ENCODE measurements at regions not wholly inside any gene's neighbourhood (a gene's known extent, or its start where the extent isn't known, plus 50 kb on each side); places are given as distances from the start of the nearest gene placed in this dataset.

- Histone ChIP-seq H3K9ac (ENCODE audit: low read depth, low read length, poor library complexity) (no peak overlapping the region), H3K4me1 (ENCODE audit: control insufficient read depth in 2 of 2, insufficient read depth in 1 of 2, low read depth in 1 of 2, low read length in 2 of 2) (peaks cover 18% of the 10 kb centered on the region in 2 donors), H3K36me3 (replicated peaks in 1 of 2; ENCODE audit: control insufficient read depth in 2 of 2, insufficient read depth in 2 of 2, low read length in 2 of 2) (no peaks in the 10 kb centered on the region), H3K4me2 (ENCODE audit: insufficient read depth, low read length, poor library complexity, severe bottlenecking) (no peak overlapping the region), H2BK12ac (ENCODE audit: low read length) (no peak overlapping the region), H3K23ac (ENCODE audit: low read depth, low read length, poor library complexity) (no peak overlapping the region), H4K91ac (ENCODE audit: low read depth, low read length, poor library complexity) (no peak overlapping the region), H3K9me3 (replicated peaks in 1 of 2; ENCODE audit: control insufficient read depth in 2 of 2, insufficient read depth in 1 of 2, low read depth in 1 of 2, low read length in 2 of 2) (no peaks in the 10 kb centered on the region), H3K14ac (ENCODE audit: low read length) (no peak overlapping the region), H3K18ac (ENCODE audit: low read length) (no peak overlapping the region), H4K8ac (ENCODE audit: low read depth, low read length) (no peak overlapping the region), H3K4me3 (ENCODE audit: low read length in 2 of 2) (no peak overlapping the region), H3K27ac (replicated peaks; ENCODE audit: low read length) (no peak overlapping the region), H2BK5ac (ENCODE audit: low read length) (no peak overlapping the region), H3K27me3 (ENCODE audit: control insufficient read depth in 3 of 3, insufficient read depth in 3 of 3, low read depth in 1 of 3, low read length in 3 of 3) (peaks cover 0 to 3% (median 0%) of the 10 kb centered on the region in 3 experiments), H3K79me1 (ENCODE audit: low read depth, low read length) (no peaks in the 10 kb centered on the region), H2BK15ac (ENCODE audit: low read length) (no peak overlapping the region), H2AK5ac (ENCODE audit: low read depth, low read length) (no peak overlapping the region), H2BK120ac (ENCODE audit: low read depth, low read length) (no peak overlapping the region), H3K4ac (ENCODE audit: low read length) (no peak overlapping the region), H2AFZ (ENCODE audit: low read length) (no peak overlapping the region)
- DNase-seq (ENCODE audit: low spot score): no peak
- WGBS, 2 donors (ENCODE audit: extremely low coverage in 2 of 2, insufficient read length in 2 of 2, insufficient replicate concordance in 1 of 2): no CpG with 5 or more reads among the region's 8 CpGs
These were observed 99.2 kb upstream of the FOXP4 start for GRCh38 chr6:41446907-41447545.

GRCh38 chr6:41448256-41448655 is 97.9 kb upstream of the FOXP4 start:
- Histone ChIP-seq H3K4me1 (ENCODE audit: control insufficient read depth in 2 of 2, insufficient read depth in 1 of 2, low read depth in 1 of 2, low read length in 2 of 2) (peaks cover 10 to 14% of the 10 kb centered on the region in 2 donors), H3K36me3 (replicated peaks in 1 of 2; ENCODE audit: control insufficient read depth in 2 of 2, insufficient read depth in 2 of 2, low read length in 2 of 2) (no peaks in the 10 kb centered on the region), H3K14ac (ENCODE audit: low read length) (no peak overlapping the region), H2BK12ac (ENCODE audit: low read length) (no peak overlapping the region), H3K27me3 (ENCODE audit: control insufficient read depth in 3 of 3, insufficient read depth in 3 of 3, low read depth in 1 of 3, low read length in 3 of 3) (peaks cover 0 to 3% (median 0%) of the 10 kb centered on the region in 3 experiments), H3K9ac (ENCODE audit: low read depth, low read length, poor library complexity) (no peak overlapping the region), H2BK15ac (ENCODE audit: low read length) (no peak overlapping the region), H3K4me3 (ENCODE audit: low read length in 2 of 2) (no peak overlapping the region), H2BK5ac (ENCODE audit: low read length) (no peak overlapping the region), H2AFZ (ENCODE audit: low read length) (no peak overlapping the region), H4K91ac (ENCODE audit: low read depth, low read length, poor library complexity) (no peak overlapping the region), H3K9me3 (replicated peaks in 1 of 2; ENCODE audit: control insufficient read depth in 2 of 2, insufficient read depth in 1 of 2, low read depth in 1 of 2, low read length in 2 of 2) (no peaks in the 10 kb centered on the region), H3K4me2 (ENCODE audit: insufficient read depth, low read length, poor library complexity, severe bottlenecking) (no peak overlapping the region), H3K79me1 (ENCODE audit: low read depth, low read length) (no peaks in the 10 kb centered on the region), H3K27ac (replicated peaks; ENCODE audit: low read length) (no peak overlapping the region), H4K8ac (ENCODE audit: low read depth, low read length) (no peak overlapping the region), H3K23ac (ENCODE audit: low read depth, low read length, poor library complexity) (no peak overlapping the region), H3K4ac (ENCODE audit: low read length) (no peak overlapping the region), H3K18ac (ENCODE audit: low read length) (no peak overlapping the region), H2AK5ac (ENCODE audit: low read depth, low read length) (no peak overlapping the region), H2BK120ac (ENCODE audit: low read depth, low read length) (no peak overlapping the region)
- no peak for DNase-seq (ENCODE audit: low spot score)
- no CpG with 5 or more reads among the region's 1 CpG for WGBS, 2 donors (ENCODE audit: extremely low coverage in 2 of 2, insufficient read length in 2 of 2, insufficient replicate concordance in 1 of 2)

GRCh38 chr6:41449399-41450245 is 96.6 kb upstream of the FOXP4 start:
- Histone ChIP-seq H3K27ac (replicated peaks; ENCODE audit: low read length) (no peak overlapping the region), H2BK120ac (ENCODE audit: low read depth, low read length) (no peak overlapping the region), H3K79me1 (ENCODE audit: low read depth, low read length) (no peaks in the 10 kb centered on the region), H3K4me1 (ENCODE audit: control insufficient read depth in 2 of 2, insufficient read depth in 1 of 2, low read depth in 1 of 2, low read length in 2 of 2) (peaks cover 2 to 10% of the 10 kb centered on the region in 2 donors), H3K36me3 (replicated peaks in 1 of 2; ENCODE audit: control insufficient read depth in 2 of 2, insufficient read depth in 2 of 2, low read length in 2 of 2) (no peaks in the 10 kb centered on the region), H3K23ac (ENCODE audit: low read depth, low read length, poor library complexity) (no peak overlapping the region), H3K9ac (ENCODE audit: low read depth, low read length, poor library complexity) (no peak overlapping the region), H3K4ac (ENCODE audit: low read length) (no peak overlapping the region), H3K14ac (ENCODE audit: low read length) (no peak overlapping the region), H3K18ac (ENCODE audit: low read length) (peak overlapping the region; percentile 35), H3K4me3 (ENCODE audit: low read length in 2 of 2) (peak overlapping the region in 1 of 2 donors; percentile 10), H4K8ac (ENCODE audit: low read depth, low read length) (no peak overlapping the region), H3K4me2 (ENCODE audit: insufficient read depth, low read length, poor library complexity, severe bottlenecking) (no peak overlapping the region), H3K27me3 (ENCODE audit: control insufficient read depth in 3 of 3, insufficient read depth in 3 of 3, low read depth in 1 of 3, low read length in 3 of 3) (peaks cover 0 to 9% (median 0%) of the 10 kb centered on the region in 3 experiments), H4K91ac (ENCODE audit: low read depth, low read length, poor library complexity) (no peak overlapping the region), H2BK15ac (ENCODE audit: low read length) (no peak overlapping the region), H2AK5ac (ENCODE audit: low read depth, low read length) (peak overlapping the region; percentile 2), H2BK5ac (ENCODE audit: low read length) (no peak overlapping the region), H2BK12ac (ENCODE audit: low read length) (peak overlapping the region; percentile 24), H3K9me3 (replicated peaks in 1 of 2; ENCODE audit: control insufficient read depth in 2 of 2, insufficient read depth in 1 of 2, low read depth in 1 of 2, low read length in 2 of 2) (no peaks in the 10 kb centered on the region), H2AFZ (ENCODE audit: low read length) (no peak overlapping the region)
- no CpG with 5 or more reads among the region's 8 CpGs for WGBS, 2 donors (ENCODE audit: extremely low coverage in 2 of 2, insufficient read length in 2 of 2, insufficient replicate concordance in 1 of 2)
- DNase-seq (ENCODE audit: low spot score): no peak

- Histone ChIP-seq H3K14ac (ENCODE audit: low read length) (no peak overlapping the region), H4K8ac (ENCODE audit: low read depth, low read length) (no peak overlapping the region), H3K18ac (ENCODE audit: low read length) (peak overlapping the region; percentile 62), H3K27me3 (ENCODE audit: control insufficient read depth in 3 of 3, insufficient read depth in 3 of 3, low read depth in 1 of 3, low read length in 3 of 3) (peaks cover 0 to 15% (median 0%) of the 10 kb centered on the region in 3 experiments), H3K9ac (ENCODE audit: low read depth, low read length, poor library complexity) (no peak overlapping the region), H2BK5ac (ENCODE audit: low read length) (no peak overlapping the region), H2BK12ac (ENCODE audit: low read length) (peak overlapping the region; percentile 88), H3K4me3 (ENCODE audit: low read length in 2 of 2) (no peak overlapping the region), H3K4ac (ENCODE audit: low read length) (no peak overlapping the region), H3K27ac (replicated peaks; ENCODE audit: low read length) (no peak overlapping the region), H3K4me2 (ENCODE audit: insufficient read depth, low read length, poor library complexity, severe bottlenecking) (no peak overlapping the region), H2AFZ (ENCODE audit: low read length) (no peak overlapping the region), H2BK120ac (ENCODE audit: low read depth, low read length) (no peak overlapping the region), H3K4me1 (ENCODE audit: control insufficient read depth in 2 of 2, insufficient read depth in 1 of 2, low read depth in 1 of 2, low read length in 2 of 2) (peaks cover 2 to 12% of the 10 kb centered on the region in 2 donors), H3K23ac (ENCODE audit: low read depth, low read length, poor library complexity) (peak overlapping the region; percentile 23), H3K36me3 (replicated peaks in 1 of 2; ENCODE audit: control insufficient read depth in 2 of 2, insufficient read depth in 2 of 2, low read length in 2 of 2) (no peaks in the 10 kb centered on the region), H3K79me1 (ENCODE audit: low read depth, low read length) (no peaks in the 10 kb centered on the region), H3K9me3 (replicated peaks in 1 of 2; ENCODE audit: control insufficient read depth in 2 of 2, insufficient read depth in 1 of 2, low read depth in 1 of 2, low read length in 2 of 2) (no peaks in the 10 kb centered on the region), H2BK15ac (ENCODE audit: low read length) (no peak overlapping the region), H2AK5ac (ENCODE audit: low read depth, low read length) (no peak overlapping the region), H4K91ac (ENCODE audit: low read depth, low read length, poor library complexity) (no peak overlapping the region)
- DNase-seq (ENCODE audit: low spot score): no peak
- no CpG with 5 or more reads among the region's 13 CpGs for WGBS, 2 donors (ENCODE audit: extremely low coverage in 2 of 2, insufficient read length in 2 of 2, insufficient replicate concordance in 1 of 2)
These were observed 95.6 kb upstream of the FOXP4 start for GRCh38 chr6:41450581-41450980.

Measured in neuronal stem cell (in vitro differentiated cells).